Stimulated activated CD4-positive, alpha-beta T cell treated with anti-CD3 and anti-CD28 coated beads, TNF-alpha, amount 100 ng/mL, for 24 hours (primary cell): ENCODE measurements at regions not wholly inside any gene's neighbourhood (a gene's known extent, or its start where the extent isn't known, plus 50 kb on each side); places are given as distances from the start of the nearest gene placed in this dataset.

ENCODE experiments used
- DNase-seq, 3 experiments: peaks; one replicate each; pipeline ENCODE4 v3.0.0-alpha.2; 2020; ENCODE audit warnings: low read depth in 3 of 3

DNA sequence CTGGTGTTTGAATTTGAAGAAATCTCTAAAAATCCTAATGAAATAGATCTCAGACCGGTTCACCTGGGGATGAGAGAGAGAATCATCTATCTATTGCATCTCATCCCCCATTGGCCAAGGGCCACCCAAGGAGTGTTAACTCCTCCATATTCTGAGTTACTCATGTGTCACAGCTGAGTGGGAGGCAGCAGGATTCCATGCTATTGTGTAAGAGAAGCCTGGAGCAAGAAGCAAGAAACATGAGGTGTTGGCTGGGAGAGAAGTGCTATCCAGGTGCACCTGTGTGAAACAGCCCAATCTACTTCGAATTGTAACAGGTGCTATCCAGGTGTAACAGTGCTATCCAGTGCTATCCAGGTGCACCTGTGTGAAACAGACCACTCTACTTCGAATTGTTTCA is 150.3 kb upstream of the MAOA start:
- DNase-seq, result no peak

- DNase-seq, result no peak
Observed at GRCh38 chrX:43508694-43509093, 147.4 kb upstream of the MAOA start.

DNA sequence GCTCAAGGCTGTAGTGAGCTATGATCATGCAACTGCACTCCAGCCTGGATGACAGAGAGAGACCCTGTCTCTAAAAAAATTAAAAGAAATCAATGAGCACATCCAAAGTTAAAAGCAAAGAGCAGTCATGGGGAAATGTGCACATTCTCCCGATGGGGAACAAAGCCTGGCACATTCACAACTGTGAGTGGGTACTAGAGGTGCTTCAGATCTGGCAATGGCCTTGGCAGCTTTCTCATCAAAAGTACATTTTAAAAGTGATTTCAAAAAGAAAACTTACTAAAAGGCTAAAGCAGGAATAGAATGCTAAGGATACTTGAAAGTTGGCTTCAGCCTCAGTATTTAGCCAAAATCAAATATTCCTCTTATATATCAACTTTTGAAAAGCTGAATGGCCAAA is 145.9 kb upstream of the MAOA start:
- DNase-seq, result no peak

DNA sequence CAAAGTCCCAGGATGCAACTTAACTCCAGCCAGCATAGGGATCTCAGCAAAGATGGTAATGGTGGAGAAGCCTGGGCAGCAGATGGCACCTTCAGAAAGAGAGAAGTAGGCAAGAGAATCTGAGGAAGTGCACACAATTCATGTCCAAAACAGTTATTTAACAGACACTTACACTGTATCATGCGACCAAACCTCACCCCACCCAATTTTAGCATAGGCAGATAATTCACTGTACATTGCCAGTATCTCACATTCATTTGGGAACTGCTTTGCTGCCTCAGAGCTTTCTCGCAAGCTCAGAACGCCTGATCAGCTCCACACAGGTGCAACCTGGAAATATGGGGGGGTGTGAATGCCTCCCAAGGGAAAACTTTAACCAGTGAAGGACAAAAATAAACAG is 143.0 kb upstream of the MAOA start:
- DNase-seq, result no peak

GRCh38 chrX:43514820-43515219 is 141.3 kb upstream of the MAOA start:
- DNase-seq, result no peak

GRCh38 chrX:43522582-43522981 is 133.5 kb upstream of the MAOA start:
- no peak for DNase-seq

DNA sequence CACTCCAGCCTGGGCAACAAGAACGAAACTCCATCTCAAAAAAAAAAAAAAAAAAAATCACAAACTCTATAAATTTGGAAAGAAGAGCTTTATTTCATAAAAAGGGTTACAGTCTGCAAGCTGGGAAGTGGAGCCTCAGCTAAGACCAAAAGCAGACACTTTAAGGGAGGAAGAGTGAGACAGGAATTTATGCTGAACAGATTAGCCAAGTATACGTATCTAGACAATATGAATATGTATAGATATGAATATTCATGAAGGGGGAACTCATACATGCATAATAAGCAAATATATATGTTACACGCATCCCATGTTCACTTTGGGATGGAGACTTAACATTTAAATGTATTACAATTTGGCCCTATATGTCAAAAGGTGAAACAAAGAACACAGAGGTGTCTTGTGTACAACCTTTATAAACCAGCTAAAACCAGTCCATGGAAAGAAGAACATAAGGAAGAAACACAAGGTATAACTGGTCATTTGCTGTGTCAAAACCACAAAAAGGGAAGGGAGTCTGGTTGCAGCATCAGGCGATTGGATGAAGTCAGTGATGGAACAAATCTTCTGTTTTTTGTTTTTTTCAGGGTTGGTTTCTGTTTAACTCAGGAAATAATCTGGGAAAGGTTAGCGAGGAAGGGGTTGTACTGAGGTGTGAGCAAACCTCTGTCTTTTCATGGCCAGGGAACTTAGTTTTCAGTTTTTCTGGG is 130.0 kb upstream of the MAOA start:
- DNase-seq, result no peak

- DNase-seq, result no peak
Observed at GRCh38 chrX:43526878-43527277, 129.2 kb upstream of the MAOA start.

GRCh38 chrX:43527801-43528200 is 128.3 kb upstream of the MAOA start:
- no peak for DNase-seq

- DNase-seq, result no peak
Observed at GRCh38 chrX:43530837-43531236, 125.3 kb upstream of the MAOA start.

- no peak for DNase-seq
Observed at GRCh38 chrX:43540318-43540717, 115.8 kb upstream of the MAOA start.

DNA sequence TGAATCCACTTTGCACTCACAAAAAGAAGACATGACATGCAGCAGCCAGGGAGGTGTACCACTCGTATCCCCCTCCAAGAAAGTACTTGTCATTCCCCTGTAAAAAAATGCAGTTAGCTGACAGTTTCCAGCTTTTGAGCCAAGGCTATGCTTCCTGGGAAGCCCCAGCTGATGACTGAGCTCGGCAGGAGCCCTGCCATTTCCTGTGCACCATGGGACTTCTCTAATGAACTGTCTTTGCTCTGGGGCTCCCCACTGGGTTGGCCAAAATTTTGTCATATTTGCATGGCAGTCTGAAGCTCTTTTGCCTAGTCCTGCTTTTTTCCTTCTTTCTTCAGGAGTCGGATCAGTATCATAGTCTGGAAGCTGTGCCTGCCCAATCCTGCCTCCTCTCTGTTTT is 104.5 kb upstream of the MAOA start:
- no peak for DNase-seq

GRCh38 chrX:43552156-43552555 is 103.9 kb upstream of the MAOA start:
- DNase-seq, result no peak

- DNase-seq, result no peak
Observed at GRCh38 chrX:43552703-43553102, 103.4 kb upstream of the MAOA start.

DNA sequence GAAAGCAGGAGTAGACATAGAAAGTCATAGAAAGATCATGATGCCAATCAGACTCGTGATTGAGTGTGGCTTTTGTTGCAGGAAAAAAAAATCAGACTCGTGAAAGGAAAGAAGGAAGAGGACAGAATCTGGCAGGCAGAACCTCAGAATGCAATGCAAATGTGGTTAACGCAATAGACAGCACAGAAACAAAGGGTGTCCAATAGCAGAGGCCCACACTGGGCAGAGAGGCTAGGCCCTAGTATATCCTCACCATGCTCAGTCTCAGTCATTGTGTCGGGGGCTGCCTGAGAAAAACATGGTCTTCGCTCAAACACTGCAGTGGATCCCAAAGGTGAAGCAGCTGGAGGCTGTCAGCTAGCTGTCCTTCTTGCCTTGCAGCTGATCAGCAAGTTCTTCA is 102.8 kb upstream of the MAOA start:
- no peak for DNase-seq

DNA sequence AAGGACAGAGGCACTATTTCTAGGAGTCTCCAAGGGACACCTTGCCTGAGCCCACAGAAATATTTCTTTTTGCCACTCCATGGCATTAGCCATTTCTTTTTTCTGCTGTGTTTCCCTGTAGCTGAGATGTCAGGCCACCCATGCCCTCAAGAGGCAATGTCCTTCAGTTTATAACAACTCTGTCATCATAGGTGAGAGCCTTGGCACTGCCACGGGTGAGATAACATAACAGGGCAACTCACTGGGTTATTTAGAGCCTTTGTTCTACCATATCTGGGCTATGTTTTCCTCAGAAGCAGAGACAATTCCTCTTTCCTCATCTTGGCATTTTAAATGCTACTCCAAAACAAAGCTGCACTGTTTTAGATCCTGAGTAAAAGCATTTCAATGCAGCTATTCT is 99.9 kb upstream of the MAOA start:
- no peak for DNase-seq

GRCh38 chrX:43557792-43558191 is 98.3 kb upstream of the MAOA start:
- DNase-seq, result peak; percentile 12 to 46 (median 37)

DNA sequence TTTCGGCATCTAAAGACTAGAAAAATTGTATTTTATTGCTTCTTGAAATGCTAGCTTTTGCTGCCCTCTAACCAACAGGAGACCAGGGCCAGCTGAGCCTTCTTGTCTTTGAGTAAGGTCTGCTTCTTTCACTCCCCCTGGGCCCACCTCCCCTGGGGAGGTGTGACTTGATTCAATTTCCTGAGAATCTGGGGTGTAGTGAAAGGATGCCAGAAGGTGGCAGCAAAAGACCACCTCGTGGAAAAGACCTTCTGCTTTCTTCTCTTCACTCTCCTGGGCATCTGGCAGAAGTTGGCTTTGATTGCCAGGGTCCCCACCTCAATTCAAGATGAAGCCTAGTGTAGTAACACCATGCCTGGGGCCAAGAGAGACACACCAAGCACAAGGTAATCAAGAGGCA is 96.5 kb upstream of the MAOA start:
- peak in 1 of 3 experiments; percentile 13 for DNase-seq

DNA sequence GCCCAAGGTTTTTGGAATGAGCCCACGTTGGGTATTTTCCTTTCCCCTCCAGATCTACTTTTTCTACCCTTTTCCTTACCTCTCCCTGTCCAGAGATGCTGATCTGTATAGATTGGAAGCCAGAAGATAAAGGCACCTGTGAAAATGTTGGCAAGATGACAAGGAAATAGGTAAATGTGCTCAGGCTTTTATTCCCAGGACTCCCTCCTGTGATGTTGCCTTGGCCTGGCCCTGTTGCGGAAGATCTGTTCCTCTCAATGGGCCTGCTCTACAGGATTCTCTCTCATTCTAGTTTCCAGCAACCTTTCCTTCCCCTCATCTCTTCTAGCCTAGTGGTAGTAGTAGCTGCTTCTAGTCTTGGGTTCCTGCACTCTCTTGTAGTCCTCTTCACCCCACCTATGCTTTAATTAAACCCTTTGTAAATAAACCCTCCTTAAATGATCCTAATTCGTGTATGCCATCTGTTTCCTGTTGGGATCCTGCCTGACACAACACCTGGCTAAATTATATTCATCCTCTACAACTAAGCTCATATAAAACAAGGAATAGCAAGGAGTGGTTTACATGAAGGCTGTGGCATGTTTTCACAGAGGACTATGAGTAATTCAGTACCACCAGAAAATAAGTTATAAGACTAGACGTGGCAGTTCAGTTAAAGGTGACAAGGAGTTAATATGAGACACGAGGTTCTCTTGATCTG is 95.7 kb upstream of the MAOA start:
- no peak for DNase-seq

DNA sequence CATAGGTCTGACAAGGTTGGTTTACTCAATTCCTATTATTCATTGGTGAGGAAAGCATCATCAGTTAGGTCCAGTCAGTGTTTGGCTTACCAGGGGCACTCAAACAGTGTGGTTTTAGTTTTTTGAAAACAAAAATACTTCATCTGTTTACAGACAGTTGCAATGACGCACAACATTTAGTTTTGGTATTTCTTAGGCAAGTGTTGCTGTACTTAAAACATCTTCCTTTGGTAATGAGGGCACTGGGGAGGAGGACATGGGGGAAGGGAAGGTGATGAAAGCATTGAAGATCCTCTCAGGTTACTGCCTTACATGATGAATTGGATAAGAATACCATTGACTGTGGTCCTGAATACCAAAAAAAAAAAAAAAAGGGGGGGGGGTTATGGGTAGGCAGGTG is 93.7 kb upstream of the MAOA start:
- DNase-seq, result no peak

GRCh38 chrX:43564953-43565352 is 91.1 kb upstream of the MAOA start:
- no peak for DNase-seq

DNA sequence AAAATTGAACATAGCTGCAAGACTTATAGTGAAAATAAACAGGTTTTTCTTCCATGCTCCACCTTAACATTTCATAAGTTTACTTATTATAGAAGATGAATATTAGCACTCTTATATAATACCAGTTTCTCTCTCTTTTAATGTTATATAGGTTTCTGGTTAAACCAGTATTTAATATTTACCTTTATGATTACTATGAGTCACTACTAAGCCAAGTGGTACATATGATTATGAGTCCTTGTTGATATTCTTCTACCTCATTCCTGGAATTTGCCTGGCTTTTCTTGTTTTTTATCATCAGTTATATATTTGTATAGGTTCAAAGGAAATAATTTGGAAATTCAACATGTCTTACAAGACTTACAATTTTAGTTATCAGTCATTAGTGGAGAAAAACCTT is 89.9 kb upstream of the MAOA start:
- DNase-seq, result no peak

- no peak for DNase-seq
Observed at GRCh38 chrX:43573441-43574015, 82.6 kb upstream of the MAOA start.
